RKO (cell line): ENCODE measurements at regions not wholly inside any gene's neighbourhood (a gene's known extent, or its start where the extent isn't known, plus 50 kb on each side); places are given as distances from the start of the nearest gene placed in this dataset.
A peak's percentile ranks its signal among the peaks of the same experiment; 100 is the strongest.
"Not testable (repeated sequence)": the region's sequence is repeated elsewhere in the genome, so short reads cannot be mapped to it uniquely, and the experiment has no call there.

ENCODE experiments used
- DNase-seq: peaks from one replicate; pipeline ENCODE4 v3.0.0-alpha.2; 2016; ENCODE audit warnings: low spot score

- DNase-seq, result no peak
These were observed 608.6 kb upstream of the AADAT start for GRCh38 chr4:170698334-170698733.

- DNase-seq, result no peak
These were observed 608.1 kb upstream of the AADAT start for GRCh38 chr4:170697845-170698244.

GRCh38 chr4:170697045-170697444 is 607.3 kb upstream of the AADAT start:
- no peak for DNase-seq

- DNase-seq, result no peak
These were observed 601.4 kb upstream of the AADAT start for GRCh38 chr4:170691168-170691567.

GRCh38 chr4:170687751-170688150 is 598.0 kb upstream of the AADAT start:
- no peak for DNase-seq

GRCh38 chr4:170685701-170686100 is 595.9 kb upstream of the AADAT start:
- DNase-seq, result not testable (repeated sequence)

GRCh38 chr4:170682558-170683294 is 593.0 kb upstream of the AADAT start:
- DNase-seq, result no peak

- not testable (repeated sequence) for DNase-seq
These were observed 592.3 kb upstream of the AADAT start for GRCh38 chr4:170682087-170682486.

GRCh38 chr4:170675568-170676262 is 586.0 kb upstream of the AADAT start:
- peak; percentile 32 for DNase-seq

- no peak for DNase-seq
These were observed 584.4 kb upstream of the AADAT start for GRCh38 chr4:170674176-170674575.

- DNase-seq, result peak; percentile 32
These were observed 582.7 kb upstream of the AADAT start for GRCh38 chr4:170672381-170672965.

- DNase-seq, result no peak
These were observed 581.4 kb upstream of the AADAT start for GRCh38 chr4:170671171-170671570.

- no peak for DNase-seq
These were observed 578.1 kb upstream of the AADAT start for GRCh38 chr4:170667814-170668213.

GRCh38 chr4:170666909-170667308 is 577.2 kb upstream of the AADAT start:
- no peak for DNase-seq

- DNase-seq, result no peak
These were observed 572.5 kb upstream of the AADAT start for GRCh38 chr4:170662250-170662649.

GRCh38 chr4:170657761-170658160 is 568.0 kb upstream of the AADAT start:
- DNase-seq, result no peak

GRCh38 chr4:170656506-170656905 is 566.8 kb upstream of the AADAT start:
- no peak for DNase-seq

- DNase-seq, result no peak
These were observed 562.8 kb upstream of the AADAT start for GRCh38 chr4:170652571-170652970.

GRCh38 chr4:170651786-170652185 is 562.0 kb upstream of the AADAT start:
- DNase-seq, result peak; percentile 29

- no peak for DNase-seq
These were observed 537.7 kb upstream of the AADAT start for GRCh38 chr4:170627418-170627817.

GRCh38 chr4:170623899-170624298 is 534.1 kb upstream of the AADAT start:
- DNase-seq, result no peak

GRCh38 chr4:170610434-170610833 is 520.7 kb upstream of the AADAT start:
- no peak for DNase-seq

GRCh38 chr4:170599894-170600293 is 510.1 kb upstream of the AADAT start:
- no peak for DNase-seq
